GM12878 (cell line): ENCODE measurements at regions not wholly inside any gene's neighbourhood (a gene's known extent, or its start where the extent isn't known, plus 50 kb on each side); places are given as distances from the start of the nearest gene placed in this dataset.

Experiments used
- CEBPB ChIP-seq, 2 experiments: fragments of 150-350 bp in 1 of 2; IDR thresholded peaks; 2 replicates each; pipeline ENCODE4 v1.6.1; 2012 to 2014; ENCODE audit warnings: low read depth in 2 of 2, low read length in 2 of 2, borderline replicate concordance in 1 of 2, inconsistent platforms in 1 of 2
- CHD1 ChIP-seq: IDR thresholded peaks from 2 replicates; pipeline ENCODE4 v1.6.1; 2012; ENCODE audit warnings: low read depth, low read length, improper control_type of control experiment
- POLR2AphosphoS5 ChIP-seq: IDR thresholded peaks from 2 replicates; pipeline ENCODE4 v1.6.1; 2011; ENCODE audit warnings: mild to moderate bottlenecking, low read length, inconsistent platforms

DNA sequence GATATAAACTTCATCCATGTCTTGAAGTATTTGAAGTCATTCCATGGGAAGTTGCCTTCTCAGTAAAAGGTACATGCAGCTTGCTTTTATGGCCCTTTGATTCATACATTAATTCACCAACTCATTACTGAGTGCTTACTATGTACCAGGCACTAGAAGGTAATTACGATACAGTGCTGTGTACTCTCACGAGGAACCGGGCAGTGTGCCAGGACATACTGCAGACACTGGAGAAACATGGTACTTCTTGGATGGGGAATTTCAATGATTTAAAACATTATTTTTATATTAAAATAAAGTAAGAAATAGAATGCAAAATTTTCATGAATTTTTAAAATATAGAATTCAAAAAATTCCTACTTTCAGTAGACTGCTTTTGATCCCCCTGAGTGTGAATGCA lies 71.4 kb upstream of the WDR41 start:
- TF ChIP-seq CHD1, result no peak
- no peak for TF ChIP-seq CEBPB (IDR thresholded peaks at IDR 0.05; ENCODE audit: borderline replicate concordance in 1 of 2, low read depth in 2 of 2, low read length in 2 of 2)
- TF ChIP-seq POLR2AphosphoS5, result no peak
